Panc1 (cell line): ENCODE measurements at regions not wholly inside any gene's neighbourhood (a gene's known extent, or its start where the extent isn't known, plus 50 kb on each side); places are given as distances from the start of the nearest gene placed in this dataset.

Experiments used
- ATAC-seq: fragments of 200-7000 bp; cut with Tn5 transposase; 2 replicates; pipeline ENCODE4 v1.9.1; 2020; ENCODE audit warnings: mild to moderate bottlenecking, moderate library complexity
- BruUV-seq: library from RNA; stranded (reverse); fragments of 400-500 nt; replicated peaks from 2 replicates; lab custom pipeline; 2021; lab: Mats Ljungman, UMichigan
- CTCF ChIA-PET: fragments of 300-600 bp; sonication (Branson Sonifier 250); formaldehyde crosslinking; loops from one replicate; lab custom pipeline; 2022; ENCODE audit warnings: antibody characterized with exemption; lab: Charles Lee
- POLR2A ChIA-PET: fragments of 300-600 bp; sonication (Branson Sonifier 250); formaldehyde crosslinking; loops from one replicate; lab custom pipeline; 2022; ENCODE audit warnings: antibody characterized with exemption; lab: Charles Lee
- DNase-seq: peaks from one replicate; pipeline ENCODE4 v3.0.0-alpha.2; 2010; ENCODE audit warnings: low read depth, low spot score
- H3K27ac ChIP-seq: 2 replicates; pipeline ENCODE4 v1.5.1; 2011; ENCODE audit warnings: mild to moderate bottlenecking, low read length, inconsistent platforms
- H3K27me3 ChIP-seq: fragments of 200-500 bp; sonication (Bioruptor generic); 2 replicates; pipeline ENCODE4 v1.6.0; 2014; ENCODE audit warnings: low read length, inconsistent platforms; ENCODE audit not compliant: control insufficient read depth, insufficient read depth
- H3K36me3 ChIP-seq: fragments of 200-500 bp; sonication (Bioruptor generic); 2 replicates; pipeline ENCODE4 v1.5.1; 2014; ENCODE audit warnings: inconsistent platforms, mild to moderate bottlenecking, low read length, moderate library complexity; ENCODE audit not compliant: control insufficient read depth, insufficient read depth
- H3K4me1 ChIP-seq: 2 replicates; pipeline ENCODE4 v1.5.1; 2011; ENCODE audit warnings: inconsistent platforms, mild to moderate bottlenecking, low read length, moderate library complexity; ENCODE audit not compliant: control insufficient read depth, insufficient read depth
- H3K4me3 ChIP-seq, 2 experiments: 2 replicates each; pipeline ENCODE4 v1.5.1; 2011 to 2012; ENCODE audit warnings: low read depth in 2 of 2, low read length in 2 of 2, mild to moderate bottlenecking in 2 of 2, inconsistent platforms in 1 of 2, moderate library complexity in 1 of 2
- H3K9me3 ChIP-seq: fragments of 200-500 bp; sonication (Bioruptor generic); 2 replicates; pipeline ENCODE4 v1.5.1; 2014; ENCODE audit warnings: low read depth, mild to moderate bottlenecking, inconsistent platforms, low read length, moderate library complexity; ENCODE audit not compliant: control insufficient read depth, insufficient read depth
- POLR2AphosphoS5 ChIP-seq: IDR thresholded peaks from 2 replicates; pipeline ENCODE4 v1.6.1; 2012; ENCODE audit warnings: mild to moderate bottlenecking, low read depth, low read length, moderate library complexity
- SIN3A ChIP-seq: IDR thresholded peaks from 2 replicates; pipeline ENCODE4 v1.6.1; 2012; ENCODE audit warnings: low read depth, mild to moderate bottlenecking, low read length, moderate library complexity, borderline replicate concordance; ENCODE audit not compliant: insufficient read depth
- TCF7L2 ChIP-seq: IDR thresholded peaks from 2 replicates; pipeline ENCODE4 v1.6.1; 2011; ENCODE audit warnings: mild to moderate bottlenecking, low read depth, low read length, inconsistent platforms
- in situ Hi-C: cut with HindIII; loops from 2 replicates; pipeline ENCODE4 v1.10.0; 2016; ENCODE audit warnings: low sequenced_read_pairs, low pct_unique_long_range_greater_than_20kb
- intact Hi-C: fragments of 100-400 bp; cut with micrococcal nuclease; formaldehyde crosslinking; loops from one replicate; pipeline ENCODE4 v1.10.0; 2022; ENCODE audit not compliant: unreplicated experiment
- TF ChIP-seq, protein P1 (sequence below): fragments of 450-650 bp; IDR thresholded peaks from 2 replicates; pipeline ENCODE4 v1.5.1; 2017; ENCODE audit warnings: mild to moderate bottlenecking
- TF ChIP-seq, protein P2 (sequence below), 2 experiments: IDR thresholded peaks; 2 replicates each; pipeline ENCODE4 v1.6.1; 2011 to 2012; ENCODE audit warnings: low read depth in 2 of 2, control low read depth in 1 of 2, low read length in 1 of 2, mild to moderate bottlenecking in 1 of 2, moderate library complexity in 1 of 2; ENCODE audit not compliant: insufficient read depth in 1 of 2

DNA sequence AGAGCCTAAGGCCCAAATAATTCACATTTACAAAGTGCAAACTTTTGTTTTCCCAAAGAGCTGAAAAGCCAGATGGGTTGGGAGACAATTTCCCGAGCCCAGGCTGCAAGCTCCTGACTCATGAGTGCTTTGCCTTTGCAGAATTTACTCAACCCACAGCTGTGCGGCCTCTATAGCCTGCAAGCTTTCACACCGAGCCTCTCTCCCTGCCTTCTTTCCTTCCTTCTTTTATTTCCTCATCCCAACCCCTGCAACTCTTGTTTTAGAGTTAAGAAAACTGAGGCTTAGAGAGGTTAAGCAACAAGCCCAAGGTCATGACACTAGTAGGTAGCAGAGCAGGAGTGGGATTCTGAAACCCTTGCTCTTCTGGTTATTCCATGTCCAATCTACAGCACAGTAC, 203.0 kb upstream of the GPR26 start:
- H3K27me3 ChIP-seq: 0 out of 2 replicates have a peak, but pooled peaks cover 3% of the 10 kb centered on the region
- no peak overlapping the region for H3K4me3 ChIP-seq
- ATAC-seq (no peak), DNase-seq (no peak)
- ChIA-PET CTCF (no interaction called here), POLR2A (no interaction called here)
- intact Hi-C loops (no loop called here), in situ Hi-C loops (no loop called here)
- no peaks in the 10 kb centered on the region for H3K4me1 ChIP-seq
- no peaks in the 10 kb centered on the region for H3K9me3 ChIP-seq
- no peaks in the 10 kb centered on the region for H3K36me3 ChIP-seq
- H3K27ac ChIP-seq: no peak overlapping the region
- BruUV-seq: no TSS peak
- no peak for TF ChIP-seq POLR2AphosphoS5
- TF ChIP-seq, protein P1, sequence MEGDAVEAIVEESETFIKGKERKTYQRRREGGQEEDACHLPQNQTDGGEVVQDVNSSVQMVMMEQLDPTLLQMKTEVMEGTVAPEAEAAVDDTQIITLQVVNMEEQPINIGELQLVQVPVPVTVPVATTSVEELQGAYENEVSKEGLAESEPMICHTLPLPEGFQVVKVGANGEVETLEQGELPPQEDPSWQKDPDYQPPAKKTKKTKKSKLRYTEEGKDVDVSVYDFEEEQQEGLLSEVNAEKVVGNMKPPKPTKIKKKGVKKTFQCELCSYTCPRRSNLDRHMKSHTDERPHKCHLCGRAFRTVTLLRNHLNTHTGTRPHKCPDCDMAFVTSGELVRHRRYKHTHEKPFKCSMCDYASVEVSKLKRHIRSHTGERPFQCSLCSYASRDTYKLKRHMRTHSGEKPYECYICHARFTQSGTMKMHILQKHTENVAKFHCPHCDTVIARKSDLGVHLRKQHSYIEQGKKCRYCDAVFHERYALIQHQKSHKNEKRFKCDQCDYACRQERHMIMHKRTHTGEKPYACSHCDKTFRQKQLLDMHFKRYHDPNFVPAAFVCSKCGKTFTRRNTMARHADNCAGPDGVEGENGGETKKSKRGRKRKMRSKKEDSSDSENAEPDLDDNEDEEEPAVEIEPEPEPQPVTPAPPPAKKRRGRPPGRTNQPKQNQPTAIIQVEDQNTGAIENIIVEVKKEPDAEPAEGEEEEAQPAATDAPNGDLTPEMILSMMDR: no peak
- TF ChIP-seq TCF7L2: no peak
- TF ChIP-seq SIN3A: no peak
- TF ChIP-seq, protein P2, sequence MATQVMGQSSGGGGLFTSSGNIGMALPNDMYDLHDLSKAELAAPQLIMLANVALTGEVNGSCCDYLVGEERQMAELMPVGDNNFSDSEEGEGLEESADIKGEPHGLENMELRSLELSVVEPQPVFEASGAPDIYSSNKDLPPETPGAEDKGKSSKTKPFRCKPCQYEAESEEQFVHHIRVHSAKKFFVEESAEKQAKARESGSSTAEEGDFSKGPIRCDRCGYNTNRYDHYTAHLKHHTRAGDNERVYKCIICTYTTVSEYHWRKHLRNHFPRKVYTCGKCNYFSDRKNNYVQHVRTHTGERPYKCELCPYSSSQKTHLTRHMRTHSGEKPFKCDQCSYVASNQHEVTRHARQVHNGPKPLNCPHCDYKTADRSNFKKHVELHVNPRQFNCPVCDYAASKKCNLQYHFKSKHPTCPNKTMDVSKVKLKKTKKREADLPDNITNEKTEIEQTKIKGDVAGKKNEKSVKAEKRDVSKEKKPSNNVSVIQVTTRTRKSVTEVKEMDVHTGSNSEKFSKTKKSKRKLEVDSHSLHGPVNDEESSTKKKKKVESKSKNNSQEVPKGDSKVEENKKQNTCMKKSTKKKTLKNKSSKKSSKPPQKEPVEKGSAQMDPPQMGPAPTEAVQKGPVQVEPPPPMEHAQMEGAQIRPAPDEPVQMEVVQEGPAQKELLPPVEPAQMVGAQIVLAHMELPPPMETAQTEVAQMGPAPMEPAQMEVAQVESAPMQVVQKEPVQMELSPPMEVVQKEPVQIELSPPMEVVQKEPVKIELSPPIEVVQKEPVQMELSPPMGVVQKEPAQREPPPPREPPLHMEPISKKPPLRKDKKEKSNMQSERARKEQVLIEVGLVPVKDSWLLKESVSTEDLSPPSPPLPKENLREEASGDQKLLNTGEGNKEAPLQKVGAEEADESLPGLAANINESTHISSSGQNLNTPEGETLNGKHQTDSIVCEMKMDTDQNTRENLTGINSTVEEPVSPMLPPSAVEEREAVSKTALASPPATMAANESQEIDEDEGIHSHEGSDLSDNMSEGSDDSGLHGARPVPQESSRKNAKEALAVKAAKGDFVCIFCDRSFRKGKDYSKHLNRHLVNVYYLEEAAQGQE (IDR thresholded peaks at IDR 0.05; ENCODE audit: insufficient read depth in 1 of 2, low read depth in 2 of 2, low read length in 1 of 2): no peak

DNA sequence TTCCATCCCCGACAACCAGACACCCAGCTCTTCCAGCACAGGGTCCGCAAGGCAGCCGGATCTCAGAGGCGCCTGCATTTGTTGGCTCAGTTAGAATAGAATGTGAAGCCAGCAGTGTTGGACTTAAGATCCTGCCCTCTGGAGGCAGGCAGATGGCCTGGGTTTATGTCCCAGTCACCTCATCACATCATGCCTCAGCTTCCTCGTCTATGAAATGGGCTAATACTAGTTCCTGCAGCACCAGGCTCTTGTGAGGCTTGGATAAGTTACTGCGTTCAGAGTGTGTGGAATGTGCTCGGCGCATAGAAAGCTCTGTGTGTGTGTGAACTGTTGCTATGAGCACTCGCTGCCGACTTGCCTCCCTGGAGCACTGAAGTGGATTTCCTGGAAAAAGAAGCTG, 202.5 kb upstream of the GPR26 start:
- intact Hi-C loops (no loop called here), in situ Hi-C loops (no loop called here)
- CTCF ChIA-PET: no interaction called here
- no peak overlapping the region for H3K4me3 ChIP-seq
- no peak for DNase-seq
- H3K36me3 ChIP-seq: no peaks in the 10 kb centered on the region
- no TSS peak for BruUV-seq
- no peak for ATAC-seq
- no peak overlapping the region for H3K27ac ChIP-seq
- TF ChIP-seq, protein P2 (IDR thresholded peaks at IDR 0.05; ENCODE audit: insufficient read depth in 1 of 2, low read depth in 2 of 2, low read length in 1 of 2): no peak
- TF ChIP-seq, protein P1: no peak
- no peak for TF ChIP-seq POLR2AphosphoS5
- no peak for TF ChIP-seq TCF7L2
- TF ChIP-seq SIN3A: no peak
- no peaks in the 10 kb centered on the region for H3K4me1 ChIP-seq
- POLR2A ChIA-PET: no interaction called here
- H3K9me3 ChIP-seq: no peaks in the 10 kb centered on the region
- 0 out of 2 replicates have a peak, but pooled peaks cover 3% of the 10 kb centered on the region for H3K27me3 ChIP-seq
